HG02970 (cell line): ENCODE measurements at regions not wholly inside any gene's neighbourhood (a gene's known extent, or its start where the extent isn't known, plus 50 kb on each side); places are given as distances from the start of the nearest gene placed in this dataset.
A peak's percentile ranks its signal among the peaks of the same experiment; 100 is the strongest.

Experiments
- ATAC-seq: cut with Tn5 transposase; IDR thresholded peaks from one replicate; pipeline ENCODE4 v1.9.1; 2021; ENCODE audit warnings: mild to moderate bottlenecking, moderate library complexity, moderate number of reproducible peaks; ENCODE audit not compliant: unreplicated experiment, low FRiP score

- ATAC-seq = no peak
These were observed 491.0 kb downstream of the NAF1 start for GRCh38 chr4:162675661-162676060.

GRCh38 chr4:162661913-162662312 is 498.1 kb upstream of the FSTL5 start:
- ATAC-seq = no peak

GRCh38 chr4:162659716-162660115 is 495.9 kb upstream of the FSTL5 start:
- no peak for ATAC-seq

- no peak for ATAC-seq
These were observed 494.2 kb upstream of the FSTL5 start for GRCh38 chr4:162657966-162658365.

- no peak for ATAC-seq
These were observed 486.4 kb upstream of the FSTL5 start for GRCh38 chr4:162650166-162650565.

- ATAC-seq = no peak
These were observed 481.6 kb upstream of the FSTL5 start for GRCh38 chr4:162645381-162645780.

- ATAC-seq = no peak
These were observed 480.5 kb upstream of the FSTL5 start for GRCh38 chr4:162644346-162644745.

GRCh38 chr4:162640152-162640551 is 476.4 kb upstream of the FSTL5 start:
- ATAC-seq = no peak

- ATAC-seq = no peak
These were observed 470.6 kb upstream of the FSTL5 start for GRCh38 chr4:162634390-162634789.

- no peak for ATAC-seq
These were observed 458.9 kb upstream of the FSTL5 start for GRCh38 chr4:162622664-162623063.

GRCh38 chr4:162610116-162610515 is 446.3 kb upstream of the FSTL5 start:
- no peak for ATAC-seq

GRCh38 chr4:162586266-162586665 is 422.5 kb upstream of the FSTL5 start:
- no peak for ATAC-seq

- ATAC-seq = no peak
These were observed 418.4 kb upstream of the FSTL5 start for GRCh38 chr4:162582180-162582579.

- ATAC-seq = no peak
These were observed 401.9 kb upstream of the FSTL5 start for GRCh38 chr4:162565730-162566129.

GRCh38 chr4:162560073-162560472 is 396.3 kb upstream of the FSTL5 start:
- ATAC-seq = no peak

GRCh38 chr4:162557516-162558106 is 393.8 kb upstream of the FSTL5 start:
- peak; percentile 64 for ATAC-seq

- no peak for ATAC-seq
These were observed 371.3 kb upstream of the FSTL5 start for GRCh38 chr4:162535121-162535520.

GRCh38 chr4:162523171-162523570 is 359.4 kb upstream of the FSTL5 start:
- no peak for ATAC-seq

- no peak for ATAC-seq
These were observed 358.9 kb upstream of the FSTL5 start for GRCh38 chr4:162522724-162523123.

GRCh38 chr4:162510937-162511336 is 347.1 kb upstream of the FSTL5 start:
- ATAC-seq = no peak

- no peak for ATAC-seq
These were observed 346.3 kb upstream of the FSTL5 start for GRCh38 chr4:162510115-162510514.

GRCh38 chr4:162509333-162509732 is 345.5 kb upstream of the FSTL5 start:
- ATAC-seq = no peak

GRCh38 chr4:162506253-162506652 is 342.5 kb upstream of the FSTL5 start:
- ATAC-seq = no peak
